Adrenal gland (tissue), 9 donors: ENCODE measurements at regions not wholly inside any gene's neighbourhood (a gene's known extent, or its start where the extent isn't known, plus 50 kb on each side); places are given as distances from the start of the nearest gene placed in this dataset.

ENCODE experiments used
- DNase-seq, 7 donors: peaks; one replicate each; pipeline ENCODE4 v3.0.0-alpha.2; 2019 to 2020
- H3K27ac ChIP-seq, 5 donors: fragments of 200-600 bp; sonication (generic) in 4 of 5; 1 replicate in 3 of 5; 2 replicates in 2 of 5; pipeline versions ENCODE4 v1.5.1 to v1.8.0; 2016 to 2020; ENCODE audit warnings: mild to moderate bottlenecking in 1 of 5
- H3K27me3 ChIP-seq: fragments of 200-600 bp; 2 replicates; pipeline ENCODE4 v1.8.0; 2021
- H3K36me3 ChIP-seq, 2 donors: fragments of 200-600 bp; replicated peaks in 1 of 2; 1 replicate in 1 of 2; 2 replicates in 1 of 2; pipeline versions ENCODE4 v1.5.1 to v1.8.0; 2018 to 2022
- H3K4me1 ChIP-seq, 2 donors: fragments of 200-600 bp; replicated peaks in 1 of 2; 1 replicate in 1 of 2; 2 replicates in 1 of 2; pipeline versions ENCODE4 v1.5.1 to v1.8.0; 2018 to 2021
- H3K4me3 ChIP-seq, 4 donors: fragments of 200-600 bp; sonication (generic) in 3 of 4; one replicate each; pipeline ENCODE4 v1.5.1; 2016 to 2018
- H3K9me3 ChIP-seq, 3 donors: fragments of 200-600 bp; sonication (generic) in 1 of 3; replicated peaks in 1 of 3; 1 replicate in 2 of 3; 2 replicates in 1 of 3; pipeline versions ENCODE4 v1.5.1 to v1.8.0; 2016 to 2021
- POLR2A ChIP-seq, 2 donors: fragments of 450-650 bp; IDR thresholded peaks; one replicate each; pipeline ENCODE4 v1.6.1; 2017; ENCODE audit warnings: antibody characterized with exemption in 2 of 2, mild to moderate bottlenecking in 2 of 2, moderate library complexity in 1 of 2
- WGBS, 4 donors: extraction: QIAGEN DNeasy Blood & Tissue Kit in 2 of 4; methylation state at CpG; one replicate each; pipeline versions ENCODE4 v1.1.5 to v1.1.7; 2013 to 2017; 5-methylcytosine and 5-hydroxymethylcytosine counted together
- intact Hi-C, 2 donors: fragments of 100-400 bp; cut with DNase I; formaldehyde crosslinking; loops; one replicate each; pipeline versions ENCODE4 v1.14.1 to v1.15.0; 2022 to 2023
- TF ChIP-seq, protein P1 (sequence below), 6 experiments: fragments of 450-650 bp in 4 of 6; fragments of 200-600 bp in 2 of 6; sonication (generic) in 1 of 6; IDR thresholded peaks; 1 replicate in 5 of 6; 2 replicates in 1 of 6; pipeline versions ENCODE4 v1.5.1 to v1.8.0; 2016 to 2021; ENCODE audit warnings: antibody characterized with exemption in 6 of 6, mild to moderate bottlenecking in 2 of 6, moderate library complexity in 1 of 6
- donor health status: healthy with polysubstance abuse.
- donor health status: Bipolar disorder and iron deficiency.
- donor health status: DM: yes; HTN: yes; CAD: no.
- donor health status: DM: no; HTN: no; CAD: no.
- donor health status: DM: no; HTN: no; CAD: no.

DNA sequence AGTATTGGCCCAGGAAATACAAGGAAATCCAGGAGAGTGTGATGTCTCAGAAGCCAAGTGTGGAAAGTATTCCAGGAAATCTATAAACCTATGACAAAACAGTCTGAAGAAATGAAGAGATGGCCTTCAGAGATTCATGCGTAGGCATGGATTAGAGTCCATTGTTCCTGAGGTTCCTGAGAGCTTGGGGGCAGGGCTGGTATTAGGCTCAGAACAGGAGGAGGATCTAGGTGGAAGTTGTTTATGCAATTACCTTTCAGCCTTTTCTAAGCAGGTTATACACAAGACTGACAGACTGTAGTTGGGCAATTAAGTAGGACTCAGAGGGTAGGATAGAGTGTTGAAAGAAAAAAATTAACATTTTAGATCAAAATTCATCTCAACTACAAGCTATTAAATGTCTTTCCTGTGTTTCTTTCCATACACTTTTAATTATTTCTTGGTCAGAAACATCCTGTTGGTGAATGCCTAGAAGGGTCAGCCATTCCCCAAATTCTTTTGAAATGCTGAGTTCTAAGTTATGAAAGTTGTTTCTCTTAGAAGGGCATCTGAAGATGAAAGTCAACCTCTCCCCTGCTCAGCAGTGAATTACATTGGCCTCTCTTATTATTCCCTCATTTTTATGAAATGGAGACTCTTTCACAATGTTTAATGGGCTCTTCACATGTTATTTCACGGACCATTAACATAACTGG is 201.2 kb upstream of the MYLIP start:
- H3K9me3 ChIP-seq = no peaks in the 10 kb centered on the region
- H3K4me3 ChIP-seq = no peak overlapping the region
- TF ChIP-seq POLR2A (IDR thresholded peaks at IDR 0.05) = no peak
- TF ChIP-seq, protein P1, sequence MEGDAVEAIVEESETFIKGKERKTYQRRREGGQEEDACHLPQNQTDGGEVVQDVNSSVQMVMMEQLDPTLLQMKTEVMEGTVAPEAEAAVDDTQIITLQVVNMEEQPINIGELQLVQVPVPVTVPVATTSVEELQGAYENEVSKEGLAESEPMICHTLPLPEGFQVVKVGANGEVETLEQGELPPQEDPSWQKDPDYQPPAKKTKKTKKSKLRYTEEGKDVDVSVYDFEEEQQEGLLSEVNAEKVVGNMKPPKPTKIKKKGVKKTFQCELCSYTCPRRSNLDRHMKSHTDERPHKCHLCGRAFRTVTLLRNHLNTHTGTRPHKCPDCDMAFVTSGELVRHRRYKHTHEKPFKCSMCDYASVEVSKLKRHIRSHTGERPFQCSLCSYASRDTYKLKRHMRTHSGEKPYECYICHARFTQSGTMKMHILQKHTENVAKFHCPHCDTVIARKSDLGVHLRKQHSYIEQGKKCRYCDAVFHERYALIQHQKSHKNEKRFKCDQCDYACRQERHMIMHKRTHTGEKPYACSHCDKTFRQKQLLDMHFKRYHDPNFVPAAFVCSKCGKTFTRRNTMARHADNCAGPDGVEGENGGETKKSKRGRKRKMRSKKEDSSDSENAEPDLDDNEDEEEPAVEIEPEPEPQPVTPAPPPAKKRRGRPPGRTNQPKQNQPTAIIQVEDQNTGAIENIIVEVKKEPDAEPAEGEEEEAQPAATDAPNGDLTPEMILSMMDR (IDR thresholded peaks at IDR 0.05) = no peak
- H3K36me3 ChIP-seq = no peaks in the 10 kb centered on the region
- no peak for DNase-seq
- H3K27ac ChIP-seq = no peak overlapping the region
- intact Hi-C loops = no loop called here
- no peaks in the 10 kb centered on the region for H3K4me1 ChIP-seq
- 85 to 92% (median 89%) methylated on average over 2 of the region's 2 CpGs for WGBS, 4 donors
- H3K27me3 ChIP-seq = no peaks in the 10 kb centered on the region

DNA sequence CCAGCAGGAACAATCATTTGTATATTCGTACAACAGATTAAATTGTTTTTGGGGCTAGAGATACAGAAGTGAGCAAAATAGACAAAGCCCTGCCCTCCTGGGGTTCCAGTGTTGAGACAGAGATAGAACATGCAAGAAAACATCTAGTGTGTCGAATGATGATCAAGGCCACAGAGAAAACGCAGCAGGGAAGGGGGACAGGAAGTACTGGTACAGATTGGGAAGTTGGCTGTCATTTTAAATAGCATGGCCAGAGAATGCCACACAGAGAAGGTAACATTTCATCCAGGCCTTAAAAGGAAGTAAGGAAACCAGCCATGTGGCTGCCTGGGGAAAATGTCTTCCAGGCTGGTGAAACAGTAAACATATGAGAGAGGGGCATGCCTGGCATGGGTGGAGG is 202.6 kb upstream of the MYLIP start:
- Histone ChIP-seq H3K27ac (no peak overlapping the region), H3K4me3 (no peak overlapping the region), H3K27me3 (no peaks in the 10 kb centered on the region), H3K4me1 (no peaks in the 10 kb centered on the region), H3K36me3 (no peaks in the 10 kb centered on the region), H3K9me3 (no peaks in the 10 kb centered on the region)
- whole genome bisulfite sequencing, 4 donors = 48 to 58% (median 56%) methylated on average over 3 of the region's 3 CpGs
- TF ChIP-seq POLR2A (IDR thresholded peaks at IDR 0.05) = no peak
- TF ChIP-seq, protein P1 (IDR thresholded peaks at IDR 0.05) = no peak
- no peak for DNase-seq
- intact Hi-C loops = no loop called here

DNA sequence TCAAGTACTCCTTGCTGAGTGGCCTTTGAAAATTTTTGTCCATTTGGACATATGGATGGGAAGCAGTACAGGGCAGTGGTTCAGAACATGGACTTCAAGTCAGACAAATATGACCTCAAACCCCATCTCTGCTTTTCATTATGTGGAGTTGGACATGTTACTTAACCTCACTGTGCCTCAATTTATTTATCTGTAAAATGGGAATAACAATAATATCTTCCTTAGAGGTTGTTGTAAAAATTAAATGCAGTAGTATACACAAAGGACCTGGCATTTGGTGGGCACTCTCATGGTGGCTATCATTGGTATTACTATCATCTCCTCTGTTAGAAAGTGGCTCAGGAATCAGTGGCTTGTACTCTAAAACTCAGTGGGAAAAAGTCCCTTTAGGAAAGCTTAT is 204.0 kb upstream of the MYLIP start:
- Histone ChIP-seq H3K27me3 (no peaks in the 10 kb centered on the region), H3K4me3 (no peak overlapping the region), H3K27ac (no peak overlapping the region), H3K36me3 (no peaks in the 10 kb centered on the region), H3K9me3 (no peaks in the 10 kb centered on the region), H3K4me1 (no peaks in the 10 kb centered on the region)
- intact Hi-C loops = no loop called here
- no peak for TF ChIP-seq POLR2A (IDR thresholded peaks at IDR 0.05)
- TF ChIP-seq, protein P1 (IDR thresholded peaks at IDR 0.05) = no peak
- no peak for DNase-seq

DNA sequence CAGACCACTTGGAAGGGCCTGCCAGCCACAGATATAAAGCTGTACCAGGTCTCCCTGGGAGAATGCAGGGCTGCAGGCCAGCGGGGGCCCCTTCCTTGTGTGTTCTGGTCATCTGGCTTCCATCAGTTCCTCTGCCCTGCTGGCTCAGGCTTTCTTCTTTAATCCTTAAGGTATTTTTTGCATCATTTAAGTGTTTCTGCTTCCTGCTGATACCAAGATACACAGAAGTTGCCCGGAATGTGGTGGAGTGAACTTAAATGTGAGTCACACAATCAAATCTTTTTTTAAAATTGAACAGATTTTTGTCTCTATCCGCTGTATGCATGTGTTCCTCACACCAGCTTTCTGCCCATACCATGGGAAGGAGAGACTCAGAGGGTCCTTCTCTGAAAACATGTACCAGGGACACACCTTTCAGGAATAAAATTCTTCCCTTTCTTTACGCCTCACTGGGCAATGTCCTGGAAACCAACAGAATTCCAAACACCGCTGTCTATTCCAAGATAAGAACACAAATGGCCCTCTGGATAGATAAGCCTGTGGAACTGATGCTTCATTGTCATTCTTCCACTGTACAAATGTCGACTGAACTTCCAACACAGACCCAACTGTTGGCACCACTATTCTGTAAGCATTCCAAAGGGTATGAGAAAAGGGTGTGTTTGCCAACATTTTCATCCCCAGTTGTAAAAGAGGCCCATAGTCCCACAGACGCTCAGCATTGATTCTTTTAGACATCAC is 206.2 kb upstream of the MYLIP start:
- H3K27ac ChIP-seq = no peak overlapping the region
- no peaks in the 10 kb centered on the region for H3K4me1 ChIP-seq
- no peak overlapping the region for H3K4me3 ChIP-seq
- H3K27me3 ChIP-seq = no peaks in the 10 kb centered on the region
- H3K9me3 ChIP-seq = no peaks in the 10 kb centered on the region
- H3K36me3 ChIP-seq = no peaks in the 10 kb centered on the region
- TF ChIP-seq, protein P1 (IDR thresholded peaks at IDR 0.05) = no peak
- TF ChIP-seq POLR2A (IDR thresholded peaks at IDR 0.05) = no peak
- intact Hi-C loops = no loop called here
- DNase-seq = no peak
- 72 to 79% (median 77%) methylated on average over 7 of the region's 7 CpGs for WGBS, 4 donors
